HCT116 (cell line): ENCODE measurements at regions not wholly inside any gene's neighbourhood (a gene's known extent, or its start where the extent isn't known, plus 50 kb on each side); places are given as distances from the start of the nearest gene placed in this dataset.

Source experiments
- ATAC-seq: fragments of 200-7000 bp; cut with Tn5 transposase; 2 replicates; pipeline ENCODE4 v1.9.1; 2020; ENCODE audit warnings: mild to moderate bottlenecking, moderate library complexity
- BruUV-seq: library from RNA; stranded (reverse); fragments of 400-500 nt; replicated peaks from 2 replicates; lab custom pipeline; 2021; lab: Mats Ljungman, UMichigan
- CTCF ChIA-PET: fragments of 300-600 bp; sonication (Branson Sonifier 250); formaldehyde crosslinking; loops from one replicate; lab custom pipeline; 2021; ENCODE audit warnings: antibody characterized with exemption; lab: Charles Lee
- POLR2A ChIA-PET: fragments of 300-600, 350-600 bp; sonication (Branson Sonifier 250); formaldehyde crosslinking; loops from one replicate; lab custom pipeline; 2021; ENCODE audit warnings: antibody characterized with exemption; lab: Charles Lee
- RAD21 ChIA-PET, 2 experiments: fragments of 300-600 bp; sonication (Branson Sonifier 250); formaldehyde crosslinking; loops; one replicate each; lab custom pipeline; 2023; ENCODE audit warnings: low total read pairs in 2 of 2; ENCODE audit not compliant: uncharacterized antibody in 2 of 2, unreplicated experiment in 2 of 2, low non-redundant PET in 1 of 2; lab: Charles Lee
- DNase-seq: peaks from one replicate; pipeline ENCODE4 v3.0.0-alpha.2; 2010; ENCODE audit warnings: low read depth, low spot score
- H2AFZ ChIP-seq: fragments of 200-600 bp; shearing (Covaris generic), sonication (generic); 2 replicates; pipeline ENCODE4 v1.6.1; 2017; ENCODE audit warnings: low read depth, mixed run types, mixed read lengths, antibody characterized with exemption, low read length; ENCODE audit not compliant: poor library complexity, severe bottlenecking
- H3K27ac ChIP-seq: 2 replicates; pipeline ENCODE4 v1.5.1; 2012; ENCODE audit warnings: low read depth, low read length
- H3K27me3 ChIP-seq: fragments of 200-600 bp; sonication (generic); 2 replicates; pipeline ENCODE4 v1.6.1; 2016; ENCODE audit warnings: mixed run types, low read length, mixed read lengths; ENCODE audit not compliant: insufficient read depth
- H3K36me3 ChIP-seq, 2 experiments: fragments of 200-500 bp in 1 of 2; fragments of 200-600 bp in 1 of 2; sonication (Bioruptor generic) in 1 of 2; sonication (generic) in 1 of 2; 2 replicates each; pipeline versions ENCODE4 v1.5.1 to v1.6.1; 2014 to 2016; ENCODE audit warnings: low read length in 2 of 2, inconsistent platforms in 1 of 2, mixed read lengths in 1 of 2, mixed run types in 1 of 2; ENCODE audit not compliant: insufficient read depth in 2 of 2, control insufficient read depth in 1 of 2
- H3K4me1 ChIP-seq, 2 experiments: fragments of 200-600 bp in 1 of 2; sonication (generic) in 1 of 2; 2 replicates each; pipeline versions ENCODE4 v1.5.1 to v1.6.1; 2012 to 2017; ENCODE audit warnings: low read length in 2 of 2, inconsistent platforms in 1 of 2, mild to moderate bottlenecking in 1 of 2, mixed read lengths in 1 of 2, mixed run types in 1 of 2, moderate library complexity in 1 of 2; ENCODE audit not compliant: insufficient read depth in 2 of 2, control insufficient read depth in 1 of 2
- H3K4me2 ChIP-seq: fragments of 200-600 bp; sonication (generic); 2 replicates; pipeline ENCODE4 v1.6.1; 2017; ENCODE audit warnings: mixed run types, low read length, mixed read lengths
- H3K4me3 ChIP-seq, 2 experiments: fragments of 200-600 bp in 1 of 2; sonication (generic) in 1 of 2; replicated peaks in 1 of 2; 2 replicates each; pipeline ENCODE4 v1.5.1; 2011 to 2016; ENCODE audit warnings: low read length in 2 of 2, control low read depth in 1 of 2, low read depth in 1 of 2, mild to moderate bottlenecking in 1 of 2, mixed read lengths in 1 of 2, mixed run types in 1 of 2
- H3K79me2 ChIP-seq: fragments of 200-600 bp; sonication (generic); 2 replicates; pipeline ENCODE4 v1.6.1; 2017; ENCODE audit warnings: mild to moderate bottlenecking, mixed run types, low read length, moderate library complexity, mixed read lengths; ENCODE audit not compliant: insufficient read depth
- H3K9ac ChIP-seq: fragments of 200-600 bp; sonication (generic); 2 replicates; pipeline ENCODE4 v1.6.1; 2016; ENCODE audit warnings: low read length, mixed read lengths
- H3K9me2 ChIP-seq: fragments of 200-600 bp; sonication (generic), shearing (Covaris generic); 2 replicates; pipeline ENCODE4 v1.6.1; 2017; ENCODE audit warnings: mixed run types, mild to moderate bottlenecking, moderate library complexity; ENCODE audit not compliant: insufficient read depth
- H3K9me3 ChIP-seq, 2 experiments: fragments of 200-500 bp in 1 of 2; fragments of 200-600 bp in 1 of 2; sonication (Bioruptor generic) in 1 of 2; sonication (generic) in 1 of 2; 2 replicates each; pipeline ENCODE4 v1.6.1; 2014 to 2017; ENCODE audit warnings: low read length in 2 of 2, mixed read lengths in 2 of 2, inconsistent platforms in 1 of 2, low read depth in 1 of 2, mild to moderate bottlenecking in 1 of 2, mixed run types in 1 of 2, moderate library complexity in 1 of 2; ENCODE audit not compliant: control insufficient read depth in 1 of 2, insufficient read depth in 1 of 2
- H4K20me1 ChIP-seq: fragments of 200-600 bp; sonication (generic), shearing (Covaris generic); 2 replicates; pipeline ENCODE4 v1.6.1; 2017; ENCODE audit warnings: mixed run types, mild to moderate bottlenecking, moderate library complexity; ENCODE audit not compliant: insufficient read depth
- CBX3 ChIP-seq: IDR thresholded peaks from 2 replicates; pipeline ENCODE4 v1.6.1; 2012; ENCODE audit warnings: low read depth
- EGR1 ChIP-seq: IDR thresholded peaks from 2 replicates; pipeline ENCODE4 v1.6.1; 2012; ENCODE audit warnings: low read depth
- RAD21 ChIP-seq: IDR thresholded peaks from 2 replicates; pipeline ENCODE4 v1.6.1; 2012; ENCODE audit warnings: low read depth, mild to moderate bottlenecking
- SIN3A ChIP-seq: IDR thresholded peaks from 2 replicates; pipeline ENCODE4 v1.6.1; 2012; ENCODE audit warnings: low read depth
- SP1 ChIP-seq: IDR thresholded peaks from 2 replicates; pipeline ENCODE4 v1.6.1; 2012; ENCODE audit warnings: low read depth
- TCF7L2 ChIP-seq: IDR thresholded peaks from 2 replicates; pipeline ENCODE4 v1.7.0; 2011; ENCODE audit warnings: borderline replicate concordance, inconsistent platforms; ENCODE audit not compliant: insufficient read depth, insufficient read length; ENCODE audit errors: extremely low read depth
- intact Hi-C: fragments of 100-400 bp; cut with micrococcal nuclease; formaldehyde crosslinking; loops from 2 replicates; pipeline ENCODE4 v1.10.0; 2022
- TF ChIP-seq, protein P1 (sequence below): IDR thresholded peaks from 2 replicates; pipeline ENCODE4 v1.6.1; 2012; ENCODE audit warnings: low read depth

DNA sequence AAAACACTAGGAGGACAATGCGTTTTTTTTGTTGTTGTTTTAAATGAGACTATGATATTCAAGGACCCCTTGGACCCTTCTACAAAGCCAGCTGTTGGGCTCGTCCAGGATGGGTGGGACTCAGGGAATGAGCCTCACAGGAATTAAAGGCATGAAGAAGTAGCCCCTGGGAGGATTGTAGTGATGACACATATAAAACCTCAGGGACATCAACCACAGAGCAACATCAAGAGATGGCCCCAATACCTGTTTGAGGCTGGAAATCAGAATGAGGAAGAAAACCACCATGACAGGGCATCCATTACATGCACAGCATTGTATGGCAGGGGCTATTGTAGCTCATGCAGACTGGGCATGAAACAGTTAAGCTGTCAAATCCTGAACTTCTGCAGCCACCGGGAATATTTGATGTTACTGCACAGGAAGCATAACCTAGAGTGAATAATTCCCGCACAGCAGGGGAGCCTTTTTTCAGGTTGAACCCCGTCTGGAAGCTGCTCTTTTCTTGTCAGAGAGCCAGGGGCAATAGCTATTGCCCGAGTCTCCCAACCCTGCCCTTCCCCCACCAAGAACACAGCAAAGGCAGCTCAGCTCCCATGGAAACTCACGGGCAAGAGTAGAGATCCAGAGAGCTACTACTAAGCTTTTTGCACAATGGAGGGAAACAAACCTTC lies 140.2 kb upstream of the FGGY start:
- TF ChIP-seq SIN3A = no peak
- 0 out of 2 replicates have a peak, but pooled peaks have one; percentile 10 for TF ChIP-seq RAD21
- no peak for TF ChIP-seq EGR1
- TF ChIP-seq SP1 = peak; percentile 45
- no peak for TF ChIP-seq CBX3
- peak; percentile 91 for TF ChIP-seq TCF7L2
- TF ChIP-seq, protein P1, sequence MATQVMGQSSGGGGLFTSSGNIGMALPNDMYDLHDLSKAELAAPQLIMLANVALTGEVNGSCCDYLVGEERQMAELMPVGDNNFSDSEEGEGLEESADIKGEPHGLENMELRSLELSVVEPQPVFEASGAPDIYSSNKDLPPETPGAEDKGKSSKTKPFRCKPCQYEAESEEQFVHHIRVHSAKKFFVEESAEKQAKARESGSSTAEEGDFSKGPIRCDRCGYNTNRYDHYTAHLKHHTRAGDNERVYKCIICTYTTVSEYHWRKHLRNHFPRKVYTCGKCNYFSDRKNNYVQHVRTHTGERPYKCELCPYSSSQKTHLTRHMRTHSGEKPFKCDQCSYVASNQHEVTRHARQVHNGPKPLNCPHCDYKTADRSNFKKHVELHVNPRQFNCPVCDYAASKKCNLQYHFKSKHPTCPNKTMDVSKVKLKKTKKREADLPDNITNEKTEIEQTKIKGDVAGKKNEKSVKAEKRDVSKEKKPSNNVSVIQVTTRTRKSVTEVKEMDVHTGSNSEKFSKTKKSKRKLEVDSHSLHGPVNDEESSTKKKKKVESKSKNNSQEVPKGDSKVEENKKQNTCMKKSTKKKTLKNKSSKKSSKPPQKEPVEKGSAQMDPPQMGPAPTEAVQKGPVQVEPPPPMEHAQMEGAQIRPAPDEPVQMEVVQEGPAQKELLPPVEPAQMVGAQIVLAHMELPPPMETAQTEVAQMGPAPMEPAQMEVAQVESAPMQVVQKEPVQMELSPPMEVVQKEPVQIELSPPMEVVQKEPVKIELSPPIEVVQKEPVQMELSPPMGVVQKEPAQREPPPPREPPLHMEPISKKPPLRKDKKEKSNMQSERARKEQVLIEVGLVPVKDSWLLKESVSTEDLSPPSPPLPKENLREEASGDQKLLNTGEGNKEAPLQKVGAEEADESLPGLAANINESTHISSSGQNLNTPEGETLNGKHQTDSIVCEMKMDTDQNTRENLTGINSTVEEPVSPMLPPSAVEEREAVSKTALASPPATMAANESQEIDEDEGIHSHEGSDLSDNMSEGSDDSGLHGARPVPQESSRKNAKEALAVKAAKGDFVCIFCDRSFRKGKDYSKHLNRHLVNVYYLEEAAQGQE = no peak
- ATAC-seq (peak; percentile 82), DNase-seq (peak; percentile 60)
- no peak overlapping the region for H3K27ac ChIP-seq
- peak overlapping the region; percentile 97 for H2AFZ ChIP-seq
- no peaks in the 10 kb centered on the region for H3K36me3 ChIP-seq
- no peak overlapping the region for H3K9ac ChIP-seq
- BruUV-seq = no TSS peak
- ChIA-PET POLR2A (interaction anchor here (2.0 kb wide), 1 partner anchor 373 kb away, joined by 5 read pairs; the partner anchor contains the start of gene JUN), RAD21 (no interaction called here), CTCF (interaction anchor here (0.6 kb wide), 1 partner anchor 66 kb away, joined by 3 read pairs; no protein-coding TSS in a partner anchor)
- H3K9me3 ChIP-seq = peaks cover 0 to 4% of the 10 kb centered on the region in 2 experiments; a peak in 1 of 4 replicates
- no peaks in the 10 kb centered on the region for H3K79me2 ChIP-seq
- no peaks in the 10 kb centered on the region for H4K20me1 ChIP-seq
- intact Hi-C loops = loop anchor here (10.0 kb wide), 1 partner anchor 138 kb away; the partner anchor contains the start of gene FGGY
- H3K4me2 ChIP-seq = peak overlapping the region; percentile 73
- no peaks in the 10 kb centered on the region for H3K27me3 ChIP-seq
- peak overlapping the region in 1 of 2 experiments; percentile 9; a peak in 1 of 4 replicates for H3K4me3 ChIP-seq
- peaks cover 15 to 27% of the 10 kb centered on the region in 2 experiments; a peak in 3 of 4 replicates for H3K4me1 ChIP-seq
- no peaks in the 10 kb centered on the region for H3K9me2 ChIP-seq
